Stimulated activated naive CD8-positive, alpha-beta T cell treated with anti-CD3 and anti-CD28 coated beads, Interleukin-15, Interleukin-2, amounts not matched to agents 100 ng/mL and 50 ng/mL, for 24 hours (primary cell): ENCODE measurements at regions not wholly inside any gene's neighbourhood (a gene's known extent, or its start where the extent isn't known, plus 50 kb on each side); places are given as distances from the start of the nearest gene placed in this dataset.
"Not testable (repeated sequence)": the region's sequence is repeated elsewhere in the genome, so short reads cannot be mapped to it uniquely, and the experiment has no call there.

Source experiments
- H3K27ac Mint-ChIP-seq: one replicate; pipeline ENCODE4 v1.8.0; 2021; ENCODE audit warnings: mild to moderate bottlenecking, mixed read lengths
- H3K27me3 Mint-ChIP-seq: one replicate; pipeline ENCODE4 v1.8.0; 2021; ENCODE audit warnings: mixed read lengths
- H3K36me3 Mint-ChIP-seq: one replicate; pipeline ENCODE4 v1.8.0; 2021; ENCODE audit warnings: low read depth, mixed read lengths
- H3K4me1 Mint-ChIP-seq: one replicate; pipeline ENCODE4 v1.8.0; 2021; ENCODE audit warnings: low read depth, mixed read lengths
- H3K4me3 Mint-ChIP-seq: one replicate; pipeline ENCODE4 v1.8.0; 2021; ENCODE audit warnings: mild to moderate bottlenecking, mixed read lengths
- H3K9me3 Mint-ChIP-seq: one replicate; pipeline ENCODE4 v1.8.0; 2021; ENCODE audit warnings: mixed read lengths

GRCh38 chr15:70376929-70377691, 279.4 kb upstream of the TLE3 start:
- Mint-ChIP-seq H3K27me3 (peaks cover 27% of the 10 kb centered on the region), H3K36me3 (no peaks in the 10 kb centered on the region), H3K27ac (no peak overlapping the region), H3K4me1 (peaks cover 4% of the 10 kb centered on the region), H3K9me3 (peaks cover 5% of the 10 kb centered on the region), H3K4me3 (no peak overlapping the region)

GRCh38 chr15:70376031-70376928, 278.6 kb upstream of the TLE3 start:
- Mint-ChIP-seq H3K27ac (peak overlapping the region; percentile 21), H3K4me1 (peaks cover 4% of the 10 kb centered on the region), H3K36me3 (no peaks in the 10 kb centered on the region), H3K9me3 (no peaks in the 10 kb centered on the region), H3K27me3 (peaks cover 34% of the 10 kb centered on the region), H3K4me3 (no peak overlapping the region)

- no peak overlapping the region for H3K4me3 Mint-ChIP-seq
- peaks cover 34% of the 10 kb centered on the region for H3K27me3 Mint-ChIP-seq
- H3K36me3 Mint-ChIP-seq = no peaks in the 10 kb centered on the region
- no peak overlapping the region for H3K27ac Mint-ChIP-seq
- H3K4me1 Mint-ChIP-seq = peaks cover 4% of the 10 kb centered on the region
- no peaks in the 10 kb centered on the region for H3K9me3 Mint-ChIP-seq
These were observed 277.9 kb upstream of the TLE3 start for GRCh38 chr15:70375586-70375985.

- Mint-ChIP-seq H3K4me3 (no peak overlapping the region), H3K27me3 (peaks cover 34% of the 10 kb centered on the region)
These were observed 277.3 kb upstream of the TLE3 start for GRCh38 chr15:70375006-70375431.

GRCh38 chr15:70374096-70374495, 276.4 kb upstream of the TLE3 start:
- Mint-ChIP-seq H3K4me3 (no peak overlapping the region), H3K27ac (no peak overlapping the region), H3K27me3 (peaks cover 36% of the 10 kb centered on the region), H3K9me3 (no peaks in the 10 kb centered on the region), H3K4me1 (peaks cover 4% of the 10 kb centered on the region), H3K36me3 (no peaks in the 10 kb centered on the region)

More at GRCh38 chr15:70375006-70375431, 277.3 kb upstream of the TLE3 start:
- H3K4me1 Mint-ChIP-seq = peaks cover 4% of the 10 kb centered on the region
- no peaks in the 10 kb centered on the region for H3K36me3 Mint-ChIP-seq
- H3K9me3 Mint-ChIP-seq = no peaks in the 10 kb centered on the region
- no peak overlapping the region for H3K27ac Mint-ChIP-seq

GRCh38 chr15:70373439-70373838, 275.7 kb upstream of the TLE3 start:
- H3K4me1 Mint-ChIP-seq, H3K36me3 Mint-ChIP-seq, H3K9me3 Mint-ChIP-seq, H3K4me3 Mint-ChIP-seq, H3K27ac Mint-ChIP-seq: not testable (repeated sequence)
- peaks cover 42% of the 10 kb centered on the region for H3K27me3 Mint-ChIP-seq

GRCh38 chr15:70367913-70368705, 270.4 kb upstream of the TLE3 start:
- Mint-ChIP-seq H3K4me1 (peaks cover 12% of the 10 kb centered on the region), H3K27me3 (peaks cover 46% of the 10 kb centered on the region)
- not testable (repeated sequence) for H3K27ac Mint-ChIP-seq, H3K9me3 Mint-ChIP-seq, H3K36me3 Mint-ChIP-seq, H3K4me3 Mint-ChIP-seq

- H3K27ac Mint-ChIP-seq, H3K9me3 Mint-ChIP-seq, H3K36me3 Mint-ChIP-seq, H3K4me3 Mint-ChIP-seq: not testable (repeated sequence)
- H3K4me1 Mint-ChIP-seq = peaks cover 12% of the 10 kb centered on the region
- H3K27me3 Mint-ChIP-seq = peaks cover 41% of the 10 kb centered on the region
These were observed 266.3 kb upstream of the TLE3 start for GRCh38 chr15:70364023-70364422.

GRCh38 chr15:70362886-70363285, 265.2 kb upstream of the TLE3 start:
- Mint-ChIP-seq H3K36me3 (no peaks in the 10 kb centered on the region), H3K4me3 (no peak overlapping the region), H3K27ac (no peak overlapping the region), H3K9me3 (no peaks in the 10 kb centered on the region), H3K4me1 (peaks cover 12% of the 10 kb centered on the region), H3K27me3 (peaks cover 36% of the 10 kb centered on the region)

- H3K36me3 Mint-ChIP-seq = no peaks in the 10 kb centered on the region
- H3K27me3 Mint-ChIP-seq = peaks cover 36% of the 10 kb centered on the region
- H3K4me3 Mint-ChIP-seq = no peak overlapping the region
- peaks cover 12% of the 10 kb centered on the region for H3K4me1 Mint-ChIP-seq
- no peak overlapping the region for H3K27ac Mint-ChIP-seq
- no peaks in the 10 kb centered on the region for H3K9me3 Mint-ChIP-seq
These were observed 264.6 kb upstream of the TLE3 start for GRCh38 chr15:70362350-70362749.

GRCh38 chr15:70361891-70362290, 264.2 kb upstream of the TLE3 start:
- Mint-ChIP-seq H3K27me3 (peaks cover 33% of the 10 kb centered on the region), H3K4me3 (no peak overlapping the region), H3K36me3 (no peaks in the 10 kb centered on the region), H3K4me1 (peaks cover 12% of the 10 kb centered on the region), H3K27ac (no peak overlapping the region), H3K9me3 (no peaks in the 10 kb centered on the region)

- peaks cover 12% of the 10 kb centered on the region for H3K4me1 Mint-ChIP-seq
- no peak overlapping the region for H3K27ac Mint-ChIP-seq
- H3K36me3 Mint-ChIP-seq = no peaks in the 10 kb centered on the region
- H3K9me3 Mint-ChIP-seq = no peaks in the 10 kb centered on the region
- peaks cover 26% of the 10 kb centered on the region for H3K27me3 Mint-ChIP-seq
- H3K4me3 Mint-ChIP-seq = no peak overlapping the region
These were observed 263.4 kb upstream of the TLE3 start for GRCh38 chr15:70361106-70361505.

GRCh38 chr15:70358871-70359647, 261.3 kb upstream of the TLE3 start:
- H3K9me3 Mint-ChIP-seq = no peaks in the 10 kb centered on the region
- H3K27me3 Mint-ChIP-seq = peaks cover 18% of the 10 kb centered on the region
- no peak overlapping the region for H3K27ac Mint-ChIP-seq
- H3K36me3 Mint-ChIP-seq = no peaks in the 10 kb centered on the region
- H3K4me3 Mint-ChIP-seq = no peak overlapping the region
- H3K4me1 Mint-ChIP-seq = peaks cover 9% of the 10 kb centered on the region
